HCT116 (cell line): ENCODE measurements at regions not wholly inside any gene's neighbourhood (a gene's known extent, or its start where the extent isn't known, plus 50 kb on each side); places are given as distances from the start of the nearest gene placed in this dataset.

Experiments used
- ATAC-seq: fragments of 200-7000 bp; cut with Tn5 transposase; 2 replicates; pipeline ENCODE4 v1.9.1; 2020; ENCODE audit warnings: mild to moderate bottlenecking, moderate library complexity
- BruUV-seq: library from RNA; stranded (reverse); fragments of 400-500 nt; replicated peaks from 2 replicates; lab custom pipeline; 2021; lab: Mats Ljungman, UMichigan
- CTCF ChIA-PET: fragments of 300-600 bp; sonication (Branson Sonifier 250); formaldehyde crosslinking; loops from one replicate; lab custom pipeline; 2021; ENCODE audit warnings: antibody characterized with exemption; lab: Charles Lee
- POLR2A ChIA-PET: fragments of 300-600, 350-600 bp; sonication (Branson Sonifier 250); formaldehyde crosslinking; loops from one replicate; lab custom pipeline; 2021; ENCODE audit warnings: antibody characterized with exemption; lab: Charles Lee
- RAD21 ChIA-PET, 2 experiments: fragments of 300-600 bp; sonication (Branson Sonifier 250); formaldehyde crosslinking; loops; one replicate each; lab custom pipeline; 2023; ENCODE audit warnings: low total read pairs in 2 of 2; ENCODE audit not compliant: uncharacterized antibody in 2 of 2, unreplicated experiment in 2 of 2, low non-redundant PET in 1 of 2; lab: Charles Lee
- DNase-seq: peaks from one replicate; pipeline ENCODE4 v3.0.0-alpha.2; 2010; ENCODE audit warnings: low read depth, low spot score
- H2AFZ ChIP-seq: fragments of 200-600 bp; shearing (Covaris generic), sonication (generic); 2 replicates; pipeline ENCODE4 v1.6.1; 2017; ENCODE audit warnings: low read depth, mixed run types, mixed read lengths, antibody characterized with exemption, low read length; ENCODE audit not compliant: poor library complexity, severe bottlenecking
- H3K27ac ChIP-seq: 2 replicates; pipeline ENCODE4 v1.5.1; 2012; ENCODE audit warnings: low read depth, low read length
- H3K27me3 ChIP-seq: fragments of 200-600 bp; sonication (generic); 2 replicates; pipeline ENCODE4 v1.6.1; 2016; ENCODE audit warnings: mixed run types, low read length, mixed read lengths; ENCODE audit not compliant: insufficient read depth
- H3K36me3 ChIP-seq, 2 experiments: fragments of 200-500 bp in 1 of 2; fragments of 200-600 bp in 1 of 2; sonication (Bioruptor generic) in 1 of 2; sonication (generic) in 1 of 2; 2 replicates each; pipeline versions ENCODE4 v1.5.1 to v1.6.1; 2014 to 2016; ENCODE audit warnings: low read length in 2 of 2, inconsistent platforms in 1 of 2, mixed read lengths in 1 of 2, mixed run types in 1 of 2; ENCODE audit not compliant: insufficient read depth in 2 of 2, control insufficient read depth in 1 of 2
- H3K4me1 ChIP-seq, 2 experiments: fragments of 200-600 bp in 1 of 2; sonication (generic) in 1 of 2; 2 replicates each; pipeline versions ENCODE4 v1.5.1 to v1.6.1; 2012 to 2017; ENCODE audit warnings: low read length in 2 of 2, inconsistent platforms in 1 of 2, mild to moderate bottlenecking in 1 of 2, mixed read lengths in 1 of 2, mixed run types in 1 of 2, moderate library complexity in 1 of 2; ENCODE audit not compliant: insufficient read depth in 2 of 2, control insufficient read depth in 1 of 2
- H3K4me2 ChIP-seq: fragments of 200-600 bp; sonication (generic); 2 replicates; pipeline ENCODE4 v1.6.1; 2017; ENCODE audit warnings: mixed run types, low read length, mixed read lengths
- H3K4me3 ChIP-seq, 2 experiments: fragments of 200-600 bp in 1 of 2; sonication (generic) in 1 of 2; replicated peaks in 1 of 2; 2 replicates each; pipeline ENCODE4 v1.5.1; 2011 to 2016; ENCODE audit warnings: low read length in 2 of 2, control low read depth in 1 of 2, low read depth in 1 of 2, mild to moderate bottlenecking in 1 of 2, mixed read lengths in 1 of 2, mixed run types in 1 of 2
- H3K79me2 ChIP-seq: fragments of 200-600 bp; sonication (generic); 2 replicates; pipeline ENCODE4 v1.6.1; 2017; ENCODE audit warnings: mild to moderate bottlenecking, mixed run types, low read length, moderate library complexity, mixed read lengths; ENCODE audit not compliant: insufficient read depth
- H3K9ac ChIP-seq: fragments of 200-600 bp; sonication (generic); 2 replicates; pipeline ENCODE4 v1.6.1; 2016; ENCODE audit warnings: low read length, mixed read lengths
- H3K9me2 ChIP-seq: fragments of 200-600 bp; sonication (generic), shearing (Covaris generic); 2 replicates; pipeline ENCODE4 v1.6.1; 2017; ENCODE audit warnings: mixed run types, mild to moderate bottlenecking, moderate library complexity; ENCODE audit not compliant: insufficient read depth
- H3K9me3 ChIP-seq, 2 experiments: fragments of 200-500 bp in 1 of 2; fragments of 200-600 bp in 1 of 2; sonication (Bioruptor generic) in 1 of 2; sonication (generic) in 1 of 2; 2 replicates each; pipeline ENCODE4 v1.6.1; 2014 to 2017; ENCODE audit warnings: low read length in 2 of 2, mixed read lengths in 2 of 2, inconsistent platforms in 1 of 2, low read depth in 1 of 2, mild to moderate bottlenecking in 1 of 2, mixed run types in 1 of 2, moderate library complexity in 1 of 2; ENCODE audit not compliant: control insufficient read depth in 1 of 2, insufficient read depth in 1 of 2
- H4K20me1 ChIP-seq: fragments of 200-600 bp; sonication (generic), shearing (Covaris generic); 2 replicates; pipeline ENCODE4 v1.6.1; 2017; ENCODE audit warnings: mixed run types, mild to moderate bottlenecking, moderate library complexity; ENCODE audit not compliant: insufficient read depth
- ATF3 ChIP-seq: IDR thresholded peaks from 2 replicates; pipeline ENCODE4 v1.6.1; 2012
- CEBPB ChIP-seq: IDR thresholded peaks from 2 replicates; pipeline ENCODE4 v1.6.1; 2012; ENCODE audit warnings: low read depth
- EGR1 ChIP-seq: IDR thresholded peaks from 2 replicates; pipeline ENCODE4 v1.6.1; 2012; ENCODE audit warnings: low read depth
- EZH2phosphoT487 ChIP-seq: fragments of 200-600 bp; IDR thresholded peaks from 2 replicates; pipeline ENCODE4 v1.6.1; 2018; ENCODE audit warnings: antibody characterized with exemption, borderline replicate concordance
- FOSL1 ChIP-seq: IDR thresholded peaks from 2 replicates; pipeline ENCODE4 v1.6.1; 2012; ENCODE audit warnings: low read depth
- JUND ChIP-seq: IDR thresholded peaks from 2 replicates; pipeline ENCODE4 v1.6.1; 2012
- MAX ChIP-seq: IDR thresholded peaks from 2 replicates; pipeline ENCODE4 v1.6.1; 2012
- POLR2AphosphoS5 ChIP-seq: IDR thresholded peaks from 2 replicates; pipeline ENCODE4 v1.6.1; 2011; ENCODE audit warnings: mild to moderate bottlenecking, low read depth, low read length, moderate library complexity
- SIN3A ChIP-seq: IDR thresholded peaks from 2 replicates; pipeline ENCODE4 v1.6.1; 2012; ENCODE audit warnings: low read depth
- SP1 ChIP-seq: IDR thresholded peaks from 2 replicates; pipeline ENCODE4 v1.6.1; 2012; ENCODE audit warnings: low read depth
- SRF ChIP-seq: IDR thresholded peaks from 2 replicates; pipeline ENCODE4 v1.6.1; 2012; ENCODE audit warnings: low read depth
- TCF7L2 ChIP-seq: IDR thresholded peaks from 2 replicates; pipeline ENCODE4 v1.7.0; 2011; ENCODE audit warnings: borderline replicate concordance, inconsistent platforms; ENCODE audit not compliant: insufficient read depth, insufficient read length; ENCODE audit errors: extremely low read depth
- YY1 ChIP-seq: IDR thresholded peaks from 2 replicates; pipeline ENCODE4 v1.6.1; 2011; ENCODE audit warnings: low read length, low read depth, moderate library complexity, mild to moderate bottlenecking; ENCODE audit not compliant: insufficient replicate concordance; ENCODE audit errors: extremely low read depth
- ZFX ChIP-seq: fragments of 450-650 bp; IDR thresholded peaks from 2 replicates; pipeline ENCODE4 v1.6.1; 2017
- ZNF274 ChIP-seq: fragments of 200-500 bp; sonication (Bioruptor generic); IDR thresholded peaks from 2 replicates; pipeline ENCODE4 v1.6.1; 2014; ENCODE audit warnings: mild to moderate bottlenecking, low read depth, low read length, inconsistent platforms
- intact Hi-C: fragments of 100-400 bp; cut with micrococcal nuclease; formaldehyde crosslinking; loops from 2 replicates; pipeline ENCODE4 v1.10.0; 2022
- TF ChIP-seq, protein P1 (sequence below): IDR thresholded peaks from 2 replicates; pipeline ENCODE4 v1.6.1; 2011; ENCODE audit warnings: mild to moderate bottlenecking, low read length, moderate library complexity; ENCODE audit not compliant: insufficient replicate concordance; ENCODE audit errors: extremely low read depth
- TF ChIP-seq, protein P2 (sequence below), 3 experiments: fragments of 200-600 bp in 1 of 3; sonication (generic) in 1 of 3; IDR thresholded peaks in 2 of 3; conservative IDR thresholded peaks in 1 of 3; 2 replicates each; pipeline ENCODE4 v1.5.1; 2012 to 2017; ENCODE audit warnings: low read depth in 2 of 3, low read length in 2 of 3, antibody characterized with exemption in 1 of 3, borderline replicate concordance in 1 of 3, control low read depth in 1 of 3, mild to moderate bottlenecking in 1 of 3, mixed read lengths in 1 of 3, mixed run types in 1 of 3, moderate library complexity in 1 of 3; ENCODE audit not compliant: insufficient read depth in 1 of 3

- Histone ChIP-seq H4K20me1 (no peaks in the 10 kb centered on the region), H3K4me3 (no peak overlapping the region), H3K27ac (no peak overlapping the region), H3K9me3 (no peaks in the 10 kb centered on the region), H2AFZ (no peak overlapping the region), H3K27me3 (no peaks in the 10 kb centered on the region), H3K36me3 (no peaks in the 10 kb centered on the region), H3K9me2 (no peaks in the 10 kb centered on the region), H3K4me2 (no peak overlapping the region), H3K4me1 (no peaks in the 10 kb centered on the region), H3K79me2 (no peaks in the 10 kb centered on the region), H3K9ac (no peak overlapping the region)
- POLR2A ChIA-PET, result no interaction called here
- TF ChIP-seq ZFX (no peak), TCF7L2 (no peak), SRF (no peak), MAX (no peak), CEBPB (no peak), POLR2AphosphoS5 (no peak), SP1 (no peak), ATF3 (no peak), JUND (no peak), EZH2phosphoT487 (no peak), YY1 (no peak), ZNF274 (no peak), FOSL1 (no peak), SIN3A (no peak), EGR1 (no peak)
- TF ChIP-seq, protein P1, sequence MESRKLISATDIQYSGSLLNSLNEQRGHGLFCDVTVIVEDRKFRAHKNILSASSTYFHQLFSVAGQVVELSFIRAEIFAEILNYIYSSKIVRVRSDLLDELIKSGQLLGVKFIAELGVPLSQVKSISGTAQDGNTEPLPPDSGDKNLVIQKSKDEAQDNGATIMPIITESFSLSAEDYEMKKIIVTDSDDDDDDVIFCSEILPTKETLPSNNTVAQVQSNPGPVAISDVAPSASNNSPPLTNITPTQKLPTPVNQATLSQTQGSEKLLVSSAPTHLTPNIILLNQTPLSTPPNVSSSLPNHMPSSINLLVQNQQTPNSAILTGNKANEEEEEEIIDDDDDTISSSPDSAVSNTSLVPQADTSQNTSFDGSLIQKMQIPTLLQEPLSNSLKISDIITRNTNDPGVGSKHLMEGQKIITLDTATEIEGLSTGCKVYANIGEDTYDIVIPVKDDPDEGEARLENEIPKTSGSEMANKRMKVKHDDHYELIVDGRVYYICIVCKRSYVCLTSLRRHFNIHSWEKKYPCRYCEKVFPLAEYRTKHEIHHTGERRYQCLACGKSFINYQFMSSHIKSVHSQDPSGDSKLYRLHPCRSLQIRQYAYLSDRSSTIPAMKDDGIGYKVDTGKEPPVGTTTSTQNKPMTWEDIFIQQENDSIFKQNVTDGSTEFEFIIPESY, result no peak
- TF ChIP-seq, protein P2, sequence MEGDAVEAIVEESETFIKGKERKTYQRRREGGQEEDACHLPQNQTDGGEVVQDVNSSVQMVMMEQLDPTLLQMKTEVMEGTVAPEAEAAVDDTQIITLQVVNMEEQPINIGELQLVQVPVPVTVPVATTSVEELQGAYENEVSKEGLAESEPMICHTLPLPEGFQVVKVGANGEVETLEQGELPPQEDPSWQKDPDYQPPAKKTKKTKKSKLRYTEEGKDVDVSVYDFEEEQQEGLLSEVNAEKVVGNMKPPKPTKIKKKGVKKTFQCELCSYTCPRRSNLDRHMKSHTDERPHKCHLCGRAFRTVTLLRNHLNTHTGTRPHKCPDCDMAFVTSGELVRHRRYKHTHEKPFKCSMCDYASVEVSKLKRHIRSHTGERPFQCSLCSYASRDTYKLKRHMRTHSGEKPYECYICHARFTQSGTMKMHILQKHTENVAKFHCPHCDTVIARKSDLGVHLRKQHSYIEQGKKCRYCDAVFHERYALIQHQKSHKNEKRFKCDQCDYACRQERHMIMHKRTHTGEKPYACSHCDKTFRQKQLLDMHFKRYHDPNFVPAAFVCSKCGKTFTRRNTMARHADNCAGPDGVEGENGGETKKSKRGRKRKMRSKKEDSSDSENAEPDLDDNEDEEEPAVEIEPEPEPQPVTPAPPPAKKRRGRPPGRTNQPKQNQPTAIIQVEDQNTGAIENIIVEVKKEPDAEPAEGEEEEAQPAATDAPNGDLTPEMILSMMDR (IDR thresholded peaks at IDR 0.05 in 2 of 3, conservative IDR thresholded peaks at IDR 0.05 in 1 of 3; ENCODE audit: borderline replicate concordance in 1 of 3, insufficient read depth in 1 of 3, low read depth in 2 of 3, low read length in 2 of 3), result no peak
- CTCF ChIA-PET, result no interaction called here
- ATAC-seq (no peak), DNase-seq (no peak)
- no TSS peak for BruUV-seq
- RAD21 ChIA-PET, result no interaction called here
- intact Hi-C loops, result no loop called here
These were observed 87.2 kb upstream of the VRK2 start for GRCh38 chr2:57959390-57959789.
